ENCODE measurements at regions not wholly inside any gene's neighbourhood (a gene's known extent, or its start where the extent isn't known, plus 50 kb on each side); places are given as distances from the start of the nearest gene placed in this dataset.
"Not testable (repeated sequence)": the region's sequence is repeated elsewhere in the genome, so short reads cannot be mapped to it uniquely, and the experiment has no call there.

- no peak for DNase-seq (ENCODE audit: low read depth in 2 of 2)
These were observed 119.3 kb downstream of the CRYAA start for GRCh38 chr21:43287795-43288755.

GRCh38 chr21:43287111-43287760, 118.4 kb downstream of the CRYAA start:
- DNase-seq (ENCODE audit: low read depth in 2 of 2), result no peak

- no peak for DNase-seq (ENCODE audit: low read depth in 2 of 2)
These were observed 117.4 kb downstream of the CRYAA start for GRCh38 chr21:43286196-43286595.

GRCh38 chr21:43284700-43285099, 115.9 kb downstream of the CRYAA start:
- no peak for DNase-seq (ENCODE audit: low read depth in 2 of 2)

GRCh38 chr21:43284238-43284637, 115.4 kb downstream of the CRYAA start:
- no peak for DNase-seq (ENCODE audit: low read depth in 2 of 2)

- not testable (repeated sequence) for DNase-seq (ENCODE audit: low read depth in 2 of 2)
These were observed 115.1 kb downstream of the CRYAA start for GRCh38 chr21:43283925-43284221.

GRCh38 chr21:43283136-43283924, 114.5 kb downstream of the CRYAA start:
- DNase-seq (ENCODE audit: low read depth in 2 of 2), result no peak

- no peak for DNase-seq (ENCODE audit: low read depth in 2 of 2)
These were observed 113.7 kb downstream of the CRYAA start for GRCh38 chr21:43282358-43283120.

DNA sequence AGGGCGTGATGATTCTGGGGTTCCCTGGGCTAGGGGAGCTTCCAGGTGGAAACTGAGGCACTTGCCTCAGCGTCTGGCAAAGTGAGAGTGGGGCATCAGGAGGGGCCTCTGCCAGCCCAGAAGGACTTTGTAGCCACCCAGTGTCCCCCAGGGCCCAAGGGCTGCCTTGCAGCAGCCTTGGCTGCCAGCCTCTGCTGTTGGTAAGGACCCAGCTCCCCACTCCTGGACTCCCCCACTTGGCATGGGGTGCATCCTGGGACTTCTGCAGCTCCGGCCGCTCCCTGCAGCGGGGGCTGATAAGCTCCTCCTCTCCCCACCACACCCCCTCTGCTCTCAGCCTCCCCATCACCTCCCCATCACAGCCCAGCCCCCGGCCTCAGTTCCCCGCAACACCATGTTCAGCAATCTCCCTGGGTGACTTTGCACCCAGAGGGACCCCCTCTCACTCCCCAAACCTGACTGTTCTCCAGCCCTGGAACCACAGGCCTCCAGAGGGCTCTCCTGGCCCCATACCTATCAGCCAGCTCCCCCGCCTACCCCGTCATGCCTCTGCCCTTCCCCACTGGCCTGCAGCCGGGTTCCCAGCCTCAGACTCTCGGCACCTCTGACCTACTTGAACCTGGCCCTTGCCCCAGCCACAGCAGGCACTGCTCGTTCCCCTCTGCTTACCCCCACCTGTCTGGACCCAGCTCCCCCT, 113.0 kb downstream of the CRYAA start:
- DNase-seq (ENCODE audit: low read depth in 2 of 2), result no peak

DNA sequence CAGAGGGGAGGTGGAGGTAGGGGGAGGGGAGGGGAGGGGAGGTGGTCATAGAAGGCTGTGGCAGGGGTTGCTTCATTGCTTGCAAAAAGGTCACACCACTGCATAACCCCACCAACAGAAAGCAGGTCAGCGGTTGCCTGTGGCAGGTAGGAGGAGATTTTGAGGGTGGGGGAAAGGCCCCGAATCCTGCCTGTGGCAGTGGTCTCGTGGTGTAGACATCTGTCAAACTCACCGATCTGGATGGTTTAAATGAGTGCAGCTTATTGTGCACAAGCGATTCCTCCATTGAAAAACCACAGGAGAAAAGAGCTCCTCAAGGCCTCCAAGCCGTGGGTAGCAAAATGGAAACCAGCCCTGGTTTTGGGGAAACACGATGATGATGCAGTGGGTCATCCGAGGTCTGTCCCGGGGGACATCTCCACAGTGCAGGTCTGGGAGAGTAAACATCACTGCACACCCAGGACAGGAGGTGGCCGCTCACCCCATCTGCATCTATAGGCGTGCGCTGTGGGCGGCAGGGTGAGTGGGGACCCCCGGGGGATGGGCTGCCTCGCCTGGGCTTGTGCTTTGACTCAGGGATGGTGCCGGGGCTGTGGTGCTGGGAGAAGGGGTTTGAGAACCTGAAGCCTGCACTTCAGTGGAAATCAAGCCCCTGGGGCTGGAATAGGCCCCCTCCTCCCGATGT, 112.3 kb downstream of the CRYAA start:
- no peak for DNase-seq (ENCODE audit: low read depth in 2 of 2)

- no peak for DNase-seq (ENCODE audit: low read depth in 2 of 2)
These were observed 110.7 kb downstream of the CRYAA start for GRCh38 chr21:43279578-43279894.

- DNase-seq (ENCODE audit: low read depth in 2 of 2), result no peak
These were observed 110.2 kb downstream of the CRYAA start for GRCh38 chr21:43278766-43279577.

GRCh38 chr21:43278359-43278758, 109.6 kb downstream of the CRYAA start:
- no peak for DNase-seq (ENCODE audit: low read depth in 2 of 2)

DNA sequence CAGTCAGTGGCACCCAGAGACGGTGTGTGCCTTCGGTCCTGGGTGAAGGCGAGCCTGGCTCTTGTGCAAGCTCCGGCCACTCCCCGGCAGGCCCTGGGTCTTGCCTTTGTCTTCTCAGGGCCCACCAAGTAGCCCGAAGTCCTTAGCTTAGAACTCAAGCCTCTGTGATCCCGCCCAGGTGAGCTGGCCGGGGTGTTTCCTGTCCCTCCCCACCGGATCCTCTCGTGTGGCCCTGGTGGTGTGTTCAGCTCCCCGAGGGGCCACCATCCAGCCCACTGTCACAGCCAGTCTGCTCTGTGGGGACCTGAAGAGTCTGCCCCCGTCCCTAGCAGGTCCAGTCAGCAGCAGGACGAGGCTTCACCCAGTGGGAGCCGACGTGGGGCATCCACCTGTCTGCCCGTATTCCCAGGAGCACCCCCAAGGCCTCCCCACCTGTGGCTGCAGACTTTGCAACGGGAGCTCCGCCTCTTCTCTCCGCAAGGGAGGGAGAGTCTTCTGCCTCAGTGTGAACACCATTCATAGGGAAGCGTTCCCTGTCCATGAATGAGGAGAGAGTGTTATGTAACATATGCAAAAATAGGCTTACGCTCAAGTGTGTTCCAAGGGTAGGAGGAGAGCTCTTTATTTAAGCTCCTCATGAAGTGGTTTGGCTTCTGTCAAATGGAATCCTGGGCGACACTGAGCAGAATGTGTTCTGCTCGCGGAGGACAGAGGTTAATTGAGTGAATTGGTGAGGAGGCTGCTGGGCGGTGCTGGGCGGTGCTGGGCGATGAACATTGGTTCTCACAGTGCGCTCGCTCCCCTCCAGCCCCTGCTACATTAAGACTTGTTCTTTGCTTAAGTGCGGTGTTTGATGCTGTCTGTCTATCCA, 108.9 kb downstream of the CRYAA start:
- no peak for DNase-seq (ENCODE audit: low read depth in 2 of 2)

DNA sequence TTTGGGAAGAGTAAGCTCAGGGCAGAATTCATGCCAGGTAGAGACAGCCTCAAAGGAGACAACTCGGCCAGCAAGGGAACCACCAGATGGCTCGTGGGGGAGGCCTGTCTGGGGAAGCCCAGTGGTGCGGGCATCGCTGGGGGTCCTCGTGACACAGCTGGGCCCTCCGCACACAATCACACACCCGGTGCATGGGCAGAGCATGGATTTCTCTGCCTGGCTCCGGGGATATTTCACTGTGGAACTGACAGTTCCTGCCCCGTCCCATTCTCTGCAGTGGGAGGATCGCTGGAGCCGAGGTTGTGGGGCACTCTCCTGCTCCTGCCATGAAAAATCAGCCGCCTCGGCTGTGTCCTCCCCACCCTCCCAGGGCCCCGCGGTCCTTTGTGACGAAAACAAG, 108.0 kb downstream of the CRYAA start:
- no peak for DNase-seq (ENCODE audit: low read depth in 2 of 2)

GRCh38 chr21:43275421-43276211, 106.8 kb downstream of the CRYAA start:
- DNase-seq (ENCODE audit: low read depth in 2 of 2), result no peak

GRCh38 chr21:43274946-43275310, 106.1 kb downstream of the CRYAA start:
- DNase-seq (ENCODE audit: low read depth in 2 of 2), result no peak
